HG02884 (cell line): ENCODE measurements at regions not wholly inside any gene's neighbourhood (a gene's known extent, or its start where the extent isn't known, plus 50 kb on each side); places are given as distances from the start of the nearest gene placed in this dataset.

Source experiments
- ATAC-seq: cut with Tn5 transposase; IDR thresholded peaks from one replicate; pipeline ENCODE4 v1.9.1; 2021; ENCODE audit warnings: mild to moderate bottlenecking, moderate library complexity; ENCODE audit not compliant: unreplicated experiment

DNA sequence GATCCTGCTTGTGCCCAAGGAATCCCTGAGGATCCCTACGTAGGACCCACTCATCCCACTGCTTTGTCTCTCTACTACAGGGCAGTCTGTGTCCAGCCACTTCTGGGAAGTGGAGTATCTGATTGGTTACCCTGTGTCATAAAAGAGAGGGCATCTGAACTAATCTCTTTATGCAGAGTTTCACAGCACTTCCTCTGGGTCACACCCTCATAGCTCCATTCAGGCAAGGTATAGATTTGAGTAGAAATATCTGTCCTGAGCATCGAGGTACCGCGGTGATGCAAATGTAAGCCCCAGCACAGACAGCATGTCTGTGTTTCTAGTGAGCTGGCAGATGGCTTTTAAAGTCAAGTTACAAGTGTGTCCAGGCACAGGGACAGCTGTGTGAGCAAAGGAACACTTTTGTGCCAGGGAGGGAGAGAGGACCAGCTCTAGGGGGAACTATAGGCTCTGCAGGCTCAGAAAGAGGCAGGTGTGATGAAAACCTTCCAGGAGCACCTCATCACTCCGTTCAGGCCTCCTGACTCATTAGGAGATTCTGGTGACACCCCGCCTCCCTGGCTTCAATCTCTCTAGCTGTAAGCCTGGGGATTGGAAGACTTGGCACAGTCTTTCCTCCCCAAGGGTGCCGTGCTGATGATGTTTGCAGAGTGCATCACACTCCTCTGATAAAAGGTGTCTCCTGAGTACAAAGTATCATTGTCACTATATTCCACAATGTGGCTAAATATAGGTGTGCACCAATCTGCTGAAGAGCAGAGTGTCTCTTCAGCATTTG is 84.3 kb upstream of the UBL3 start:
- no peak for ATAC-seq

DNA sequence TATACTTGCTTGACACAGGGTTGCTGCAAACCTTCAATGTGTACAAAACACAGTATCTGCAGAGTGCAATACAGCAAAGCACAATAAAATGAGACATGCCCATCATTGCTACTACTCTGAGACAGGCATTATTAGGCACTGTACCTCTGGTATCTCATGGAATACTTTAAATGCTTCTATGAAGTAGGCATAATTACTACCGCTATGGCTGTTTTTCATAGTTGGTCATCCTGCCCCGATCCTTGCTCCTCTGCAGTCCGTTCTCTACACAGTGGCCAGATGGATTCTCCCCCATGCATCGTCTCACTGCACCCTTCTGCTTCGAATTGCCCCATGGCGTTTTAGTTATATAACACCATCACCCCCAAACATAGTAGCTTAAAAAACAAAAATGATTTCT is 83.0 kb upstream of the UBL3 start:
- no peak for ATAC-seq

DNA sequence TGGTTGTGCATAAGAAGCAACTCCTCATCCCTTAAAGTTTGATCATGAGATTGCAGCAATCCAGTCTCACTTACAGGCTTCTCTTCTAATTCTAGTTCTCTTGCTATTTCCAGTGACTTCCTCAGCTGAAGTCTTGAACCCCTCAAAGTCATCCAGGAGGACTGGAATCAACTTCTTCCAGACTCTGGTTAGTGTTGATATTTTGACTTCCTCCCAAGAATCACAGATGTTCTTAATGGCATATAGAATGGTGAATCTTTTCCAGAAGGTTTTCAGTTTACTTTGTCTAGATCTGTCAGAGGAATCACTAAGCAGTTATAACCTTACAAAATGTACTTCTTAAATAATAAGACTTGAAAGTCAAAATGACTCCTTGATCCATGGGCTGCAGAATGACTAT is 81.3 kb upstream of the UBL3 start:
- no peak for ATAC-seq

DNA sequence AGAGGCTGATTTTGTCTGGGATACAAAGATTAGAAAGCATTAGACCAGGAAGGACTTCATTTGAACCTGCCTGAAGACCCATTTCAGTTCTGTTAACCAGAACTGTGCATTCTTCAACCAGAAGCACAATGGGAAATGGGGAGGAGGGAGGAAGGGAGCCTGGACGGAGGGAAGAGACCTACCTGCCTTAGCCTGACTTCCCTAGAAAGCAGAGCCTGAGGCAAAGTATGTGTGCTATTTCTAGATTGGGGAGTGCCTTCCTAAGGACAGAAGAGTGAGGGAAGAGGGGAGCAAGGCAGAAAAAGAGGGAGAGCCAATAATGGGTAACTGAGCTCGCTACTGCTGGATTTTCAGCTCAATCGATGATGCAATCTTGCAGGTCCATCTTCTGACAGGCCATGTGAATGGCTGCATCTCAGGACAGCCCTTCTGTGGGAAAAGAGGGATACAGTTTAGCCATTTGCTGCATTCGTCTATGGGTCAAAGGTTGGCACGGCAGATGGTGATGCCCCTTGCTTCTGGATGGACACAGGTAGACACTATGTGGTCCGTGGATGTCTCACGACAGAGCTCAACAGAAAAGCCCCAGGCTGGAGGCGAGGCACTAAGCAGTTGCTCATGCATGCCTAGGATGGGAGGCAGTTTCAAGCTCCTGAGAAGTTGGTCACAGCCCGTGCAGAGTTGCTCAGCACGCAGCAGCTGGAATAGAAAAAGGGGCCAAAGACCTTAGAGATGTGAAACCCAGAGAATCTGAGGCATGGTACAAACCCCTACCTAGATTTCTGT is 78.8 kb upstream of the UBL3 start:
- ATAC-seq, result no peak

DNA sequence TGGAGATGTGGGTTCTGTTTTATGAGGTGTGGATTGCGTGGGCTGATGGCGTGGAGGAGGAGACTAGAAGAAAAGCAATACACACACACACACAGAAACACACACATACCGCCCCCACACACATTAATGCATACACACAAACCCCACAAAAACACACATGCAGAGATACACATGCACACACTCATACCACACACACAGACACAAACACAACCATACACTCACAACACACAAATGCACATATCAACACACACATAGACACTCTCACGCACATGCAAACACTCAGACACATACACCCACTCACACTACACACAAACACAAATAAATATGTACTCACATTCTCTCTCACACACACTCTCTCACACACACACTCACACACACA is 75.7 kb upstream of the UBL3 start:
- ATAC-seq, result no peak

DNA sequence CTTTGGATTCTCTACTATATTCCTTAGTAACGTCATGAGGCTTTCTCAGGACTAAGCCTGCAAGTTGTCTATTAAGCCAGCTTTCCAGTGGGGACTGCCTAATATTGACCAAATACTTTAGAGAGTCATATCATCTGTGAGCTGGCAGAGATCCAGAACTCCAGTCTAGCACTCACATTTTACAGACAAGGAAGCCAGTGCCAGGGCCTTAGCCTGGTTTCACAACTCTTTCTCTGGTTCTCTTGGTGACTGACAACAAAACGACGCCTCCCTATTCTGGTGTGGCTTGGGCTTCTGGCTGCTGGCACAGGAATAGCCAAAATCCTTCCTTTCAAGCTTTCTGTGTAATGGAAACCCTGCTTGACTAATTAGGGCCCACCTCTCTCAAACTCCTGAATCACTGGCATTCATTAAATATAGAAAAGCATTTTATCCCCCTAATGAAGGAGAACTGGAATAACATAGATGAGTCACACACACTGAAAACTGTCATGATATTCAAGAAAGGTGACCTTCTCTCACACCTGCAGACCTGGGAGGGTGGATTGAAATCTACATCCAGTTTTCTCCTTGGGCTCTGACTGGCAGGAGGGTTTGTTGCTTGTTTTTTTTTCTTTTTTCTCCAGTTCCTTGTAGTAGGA is 75.2 kb upstream of the UBL3 start:
- ATAC-seq, result no peak

DNA sequence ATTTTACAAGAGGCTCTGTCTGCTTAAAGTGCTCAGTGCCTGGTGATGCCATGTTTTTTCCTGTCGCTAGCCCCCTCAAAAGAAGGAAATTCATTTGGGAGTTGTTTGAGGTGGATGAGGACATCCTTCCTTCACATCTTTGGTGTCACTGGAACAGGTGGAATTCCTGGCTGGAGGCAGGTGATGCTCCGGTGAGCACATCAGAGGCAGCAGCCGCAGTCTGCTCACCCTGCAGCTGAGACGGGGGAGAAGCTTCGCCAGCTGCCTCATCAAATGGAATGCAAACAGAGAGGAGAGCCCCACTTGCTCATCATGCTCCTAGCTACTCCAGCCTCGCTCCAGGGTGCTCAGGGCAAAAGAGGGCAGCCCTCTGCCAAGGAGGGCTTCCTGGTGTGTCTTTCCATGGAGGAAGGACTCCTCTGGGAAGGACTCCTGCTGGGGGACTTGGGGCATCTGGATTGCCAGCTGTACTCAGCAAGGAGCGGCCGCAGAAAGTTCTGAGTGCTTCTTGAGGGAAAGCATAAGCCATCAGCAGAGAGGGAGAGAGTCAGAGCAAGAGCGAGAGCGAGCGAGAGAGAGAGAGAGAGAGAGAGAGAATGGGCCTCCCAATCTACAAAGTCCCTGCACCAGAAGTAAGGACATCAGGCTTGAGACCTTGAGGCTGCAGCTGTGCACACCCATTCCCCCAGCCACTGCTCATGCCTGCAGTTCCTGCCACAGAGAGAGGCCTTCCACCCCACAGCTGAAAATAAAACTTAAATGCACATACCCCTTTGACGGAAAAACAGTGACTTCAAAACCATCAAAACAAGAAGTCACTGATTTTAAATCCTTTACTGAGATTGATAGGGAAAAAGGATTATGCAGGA is 74.3 kb upstream of the UBL3 start:
- no peak for ATAC-seq

DNA sequence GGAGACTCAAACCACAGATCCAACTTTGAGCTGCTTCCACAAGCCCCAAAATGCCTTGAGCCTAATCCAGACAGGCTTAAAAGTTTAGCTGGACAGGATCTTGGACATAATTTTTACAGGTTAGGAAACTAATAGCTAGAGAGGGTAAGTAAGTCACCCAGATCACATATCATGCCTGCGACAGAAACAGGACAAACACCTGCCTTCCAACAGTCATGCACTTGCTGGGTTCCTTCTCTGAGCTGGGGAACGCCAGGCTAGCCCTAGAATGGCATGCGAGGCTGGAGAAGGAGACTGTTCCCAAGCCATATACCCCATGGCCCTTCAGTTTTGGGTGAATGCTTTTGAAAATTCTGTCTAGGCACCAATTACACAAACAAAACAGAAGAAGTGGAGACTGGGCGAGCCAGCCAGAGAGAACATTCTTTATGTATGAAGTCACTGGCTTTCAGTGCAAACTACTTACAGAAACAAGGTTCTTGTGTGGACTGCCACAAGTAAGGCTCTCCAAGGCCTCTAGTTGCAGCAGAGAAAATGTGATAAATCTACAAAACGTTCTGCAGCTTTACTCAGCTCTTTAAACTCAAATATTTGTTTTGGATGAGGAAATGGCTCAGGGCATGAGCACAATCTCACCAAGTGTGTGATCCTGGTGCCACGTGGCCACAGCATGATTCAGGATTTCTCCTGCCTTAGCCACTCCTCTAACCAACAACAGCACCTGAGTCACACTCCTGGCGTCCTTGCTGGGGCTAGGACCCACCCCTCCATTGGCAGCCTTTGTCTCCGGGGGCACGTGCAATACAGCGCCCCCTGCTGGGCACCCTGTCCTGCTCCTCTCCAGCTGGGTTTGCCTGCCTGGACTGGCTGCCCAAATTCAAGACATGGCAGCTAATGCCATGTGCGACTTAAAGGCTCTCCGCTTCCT is 73.4 kb upstream of the UBL3 start:
- ATAC-seq, result no peak

DNA sequence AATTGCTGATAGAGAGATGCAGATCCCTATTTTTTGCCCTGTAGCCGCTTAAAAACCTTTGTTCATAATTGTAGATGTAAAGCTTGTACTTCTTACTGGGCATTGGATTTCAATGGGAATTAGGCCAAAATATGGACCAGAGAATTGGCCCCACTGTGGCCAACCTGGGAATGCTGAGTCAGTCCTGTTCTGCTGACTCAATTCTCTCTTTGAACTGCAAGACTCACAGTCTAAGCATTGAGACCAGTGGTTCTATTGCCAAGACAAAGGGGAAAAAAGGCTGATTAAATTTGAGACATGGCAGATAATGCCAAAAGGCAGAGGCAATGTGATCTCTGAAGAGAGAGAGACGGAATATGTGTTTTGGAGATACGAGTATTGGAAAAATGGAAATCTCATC is 72.5 kb upstream of the UBL3 start:
- no peak for ATAC-seq

DNA sequence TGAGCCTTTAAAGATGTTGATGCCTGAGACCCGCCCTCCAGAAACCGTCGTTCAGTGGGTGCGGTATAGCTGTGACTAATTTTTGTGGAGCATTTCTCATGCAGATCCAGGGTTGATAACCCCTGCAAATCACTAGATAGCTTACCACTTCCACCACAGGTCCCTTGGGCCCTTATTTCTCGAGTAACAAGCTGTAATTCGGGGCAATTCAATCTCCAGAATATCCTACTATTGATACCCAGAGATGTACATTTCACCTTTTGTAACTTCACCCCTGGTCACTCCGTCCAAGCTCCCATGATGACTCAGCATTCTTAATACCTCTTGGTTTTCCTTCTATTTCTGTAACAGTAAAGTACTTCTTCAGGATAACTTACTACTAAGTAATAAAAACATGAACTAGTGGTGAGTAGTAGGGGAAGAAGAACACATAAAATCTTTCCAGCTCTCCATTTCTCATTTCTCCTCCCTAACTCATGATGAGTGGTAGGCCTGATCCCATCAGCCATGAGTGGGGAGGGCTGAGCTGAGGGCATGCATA is 71.9 kb upstream of the UBL3 start:
- ATAC-seq, result no peak

DNA sequence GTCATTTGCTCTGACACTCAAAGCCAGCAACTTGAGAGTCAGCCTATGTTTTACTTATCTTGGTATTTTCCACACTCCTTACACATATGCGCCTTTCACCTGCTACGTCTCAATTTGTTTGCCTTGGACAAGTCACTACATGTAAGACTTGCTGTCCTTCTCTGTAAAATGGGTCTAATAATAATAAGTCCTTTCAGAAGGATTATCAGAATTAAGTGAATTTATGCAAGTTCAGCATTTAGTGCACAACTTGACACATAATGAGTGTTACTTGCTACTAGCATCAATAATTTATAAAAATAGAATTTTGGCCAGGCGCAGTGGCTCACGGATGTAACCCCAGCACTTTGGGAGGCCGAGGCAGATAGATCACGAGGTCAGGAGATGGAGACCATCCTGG is 71.1 kb upstream of the UBL3 start:
- ATAC-seq, result no peak

DNA sequence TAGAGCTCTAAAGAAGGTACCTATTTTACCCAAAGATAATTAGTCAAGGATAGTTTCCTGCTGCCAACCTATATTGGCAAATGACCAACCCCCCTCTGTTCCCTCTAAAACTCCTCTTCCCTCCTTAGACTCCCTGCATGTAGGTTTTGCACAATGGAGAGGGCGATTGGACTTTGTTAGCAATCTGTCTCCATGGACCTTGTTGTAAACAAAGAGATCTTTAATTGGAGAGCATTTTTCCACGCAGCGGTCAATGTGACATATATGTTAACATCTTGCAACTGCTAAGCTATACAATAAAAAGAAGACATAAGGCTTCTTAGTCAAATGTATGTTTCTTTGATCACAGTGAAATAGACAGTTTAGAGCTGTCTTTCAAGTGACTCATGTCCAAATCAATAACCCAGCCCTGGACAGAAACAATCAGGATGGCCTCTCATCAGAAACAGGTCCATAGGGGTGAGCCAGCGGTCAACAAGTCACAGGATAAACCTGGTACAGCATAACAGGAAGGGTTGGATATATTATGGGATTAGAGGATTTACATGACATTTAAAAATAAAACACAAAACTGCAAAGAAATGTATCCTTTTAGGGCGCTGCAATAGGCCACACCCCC is 69.7 kb upstream of the UBL3 start:
- no peak for ATAC-seq

DNA sequence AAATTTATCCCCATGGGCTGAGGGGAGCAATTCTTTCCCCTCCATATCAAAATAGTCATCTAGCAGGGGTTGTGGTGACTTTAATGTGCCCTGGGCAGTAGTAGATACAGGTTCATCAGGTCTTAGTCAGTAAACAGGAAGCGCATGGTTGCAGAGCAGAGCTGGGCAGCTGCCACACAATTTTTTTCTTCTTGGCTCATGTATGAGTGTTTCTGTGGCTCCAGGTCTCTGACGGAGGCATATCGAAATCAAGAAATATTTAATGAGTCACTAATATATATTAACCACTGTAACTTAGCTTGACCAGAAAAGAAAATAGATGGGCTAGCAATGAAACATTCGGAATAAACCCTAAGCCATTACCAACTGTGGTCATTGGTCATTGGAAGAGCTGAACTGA is 68.4 kb upstream of the UBL3 start:
- no peak for ATAC-seq

DNA sequence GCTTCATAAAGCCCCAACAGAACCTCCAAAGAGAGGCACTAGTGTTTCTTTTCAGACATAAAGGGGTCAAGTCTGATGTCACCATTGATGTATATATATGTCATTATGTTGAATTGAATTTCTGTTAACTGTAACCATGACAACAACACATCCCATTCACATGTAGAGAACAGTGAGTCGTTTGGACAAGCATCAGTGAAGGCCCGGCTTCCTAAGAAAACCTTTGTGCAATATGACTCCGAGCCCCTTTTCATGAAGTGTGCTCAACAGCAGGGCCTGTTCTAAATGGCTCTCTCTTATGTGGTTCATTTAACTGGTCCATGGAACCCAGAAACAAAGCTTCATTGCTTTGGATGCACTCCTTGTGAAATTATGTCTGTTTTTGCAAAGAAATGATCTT is 67.2 kb upstream of the UBL3 start:
- no peak for ATAC-seq

DNA sequence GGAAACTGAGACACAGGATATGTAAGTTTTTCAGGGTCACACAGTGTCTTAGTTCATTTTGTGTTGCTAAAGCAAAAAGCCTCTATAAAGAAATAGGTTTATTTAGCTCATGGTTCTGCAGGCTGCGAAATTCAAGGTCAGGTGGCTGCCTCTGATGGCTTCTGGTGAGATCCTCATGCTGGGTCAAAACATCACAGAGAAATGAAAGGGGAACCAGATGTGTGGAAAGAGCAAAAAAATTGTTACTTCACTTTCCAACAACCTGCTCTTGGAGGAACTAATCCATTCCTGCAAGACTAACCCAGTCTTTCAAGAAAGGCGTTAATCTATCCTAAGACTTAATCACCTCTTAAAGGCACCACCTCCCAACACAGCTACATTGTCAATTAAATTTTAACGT is 64.2 kb upstream of the UBL3 start:
- no peak for ATAC-seq

DNA sequence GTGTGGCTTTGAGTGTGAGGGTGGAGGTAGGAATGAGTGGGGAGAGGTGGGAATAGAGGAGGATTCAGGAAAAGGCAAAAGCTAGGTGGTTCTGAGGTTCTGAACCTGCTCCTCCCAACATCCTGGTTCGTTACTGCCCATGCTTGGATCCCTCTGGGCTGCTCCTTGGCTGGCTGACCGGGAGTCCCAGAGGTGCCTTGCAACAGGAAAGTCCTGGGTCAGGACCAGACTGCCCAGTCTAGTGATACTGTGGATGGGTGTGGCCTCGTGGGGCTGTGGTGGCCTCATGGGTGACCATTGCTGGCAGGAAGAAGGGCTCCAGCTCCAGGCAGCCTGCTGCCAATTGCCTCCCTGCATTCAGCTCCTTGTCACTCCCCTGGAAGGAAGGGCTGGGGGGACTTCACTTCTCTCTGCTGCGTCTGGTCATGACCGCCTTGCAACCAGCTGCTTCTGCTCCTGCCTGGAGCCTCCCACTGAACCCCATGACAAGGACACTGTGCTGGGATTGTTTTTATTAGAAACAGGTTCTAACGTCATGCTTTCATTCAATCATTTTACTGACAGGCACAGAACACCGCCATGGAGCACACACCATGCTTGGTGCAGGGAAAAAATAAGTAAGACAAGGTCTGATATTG is 61.5 kb upstream of the UBL3 start:
- no peak for ATAC-seq

DNA sequence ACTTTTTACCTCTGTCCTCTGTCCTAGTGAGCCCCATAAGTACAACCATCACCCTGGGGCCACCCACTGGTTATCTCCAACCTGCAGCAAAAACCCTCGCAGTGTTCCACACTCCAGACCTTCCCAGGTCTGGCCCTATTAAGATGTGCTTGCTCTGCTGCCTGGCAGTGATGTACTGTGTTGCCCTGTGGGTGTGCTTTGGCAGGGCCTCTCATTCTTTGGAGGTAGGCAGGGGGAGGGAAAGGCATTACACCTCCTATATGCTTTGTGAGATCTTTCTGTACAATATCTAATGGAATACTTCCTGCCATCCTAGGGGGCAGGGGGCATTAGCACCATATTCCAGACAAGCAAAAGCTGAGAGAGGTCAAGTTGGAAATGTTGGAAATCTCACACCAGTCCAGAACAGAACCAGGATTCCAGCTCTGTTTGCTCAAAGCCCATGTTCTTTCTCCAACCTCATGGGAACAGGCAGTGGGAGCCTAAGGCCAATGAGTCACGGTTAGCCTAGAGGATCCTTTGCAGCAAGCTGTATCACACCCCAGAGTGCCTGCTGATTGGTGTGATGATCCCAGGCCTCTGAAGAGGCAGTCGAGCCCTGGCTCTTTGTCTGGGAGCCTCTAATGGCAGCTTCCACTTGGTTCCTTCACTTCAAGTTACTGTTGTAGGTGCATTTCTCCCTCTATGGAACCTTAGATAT is 59.7 kb upstream of the UBL3 start:
- no peak for ATAC-seq

DNA sequence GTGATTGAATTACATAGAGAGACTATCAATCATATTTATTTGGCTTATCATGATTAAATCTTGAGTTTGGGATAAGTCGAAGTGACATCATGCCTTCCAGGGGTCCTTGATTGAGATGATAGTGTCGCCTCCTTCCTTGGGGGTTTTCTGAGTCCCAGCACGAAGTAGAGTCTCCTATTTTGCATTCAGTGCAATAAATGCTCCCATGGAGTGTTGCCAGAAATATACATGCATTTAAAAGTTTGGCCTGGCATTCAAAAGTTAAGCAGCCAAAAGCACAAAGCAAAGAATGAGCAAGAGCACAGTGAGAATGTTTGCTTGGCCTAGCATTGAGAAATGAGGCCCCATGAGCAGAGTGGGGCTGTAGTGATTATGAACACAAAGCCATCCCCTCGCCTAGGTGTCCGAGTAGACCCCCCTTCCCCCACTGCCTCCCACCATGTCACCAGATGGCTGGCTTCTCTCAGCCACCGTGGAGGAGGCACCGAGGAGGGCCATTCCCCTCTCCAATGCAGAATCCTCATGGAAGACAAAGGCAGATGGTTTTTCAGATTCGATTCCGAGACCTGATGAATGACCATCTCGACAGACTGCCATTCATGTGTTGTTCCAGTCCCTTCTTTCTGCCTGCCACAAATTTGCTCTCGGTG is 58.8 kb upstream of the UBL3 start:
- no peak for ATAC-seq
